Panc1 (cell line): ENCODE measurements at regions not wholly inside any gene's neighbourhood (a gene's known extent, or its start where the extent isn't known, plus 50 kb on each side); places are given as distances from the start of the nearest gene placed in this dataset.

ENCODE experiments used
- CTCF ChIP-seq: fragments of 450-650 bp; IDR thresholded peaks from 2 replicates; pipeline ENCODE4 v1.5.1; 2017; ENCODE audit warnings: mild to moderate bottlenecking
- SIN3A ChIP-seq: IDR thresholded peaks from 2 replicates; pipeline ENCODE4 v1.6.1; 2012; ENCODE audit warnings: low read depth, mild to moderate bottlenecking, low read length, moderate library complexity, borderline replicate concordance; ENCODE audit not compliant: insufficient read depth

GRCh38 chr3:112751564-112752512, 94.8 kb downstream of the CD200R1L start:
- TF ChIP-seq CTCF (no peak), SIN3A (no peak)
